ENCODE measurements at regions not wholly inside any gene's neighbourhood (a gene's known extent, or its start where the extent isn't known, plus 50 kb on each side); places are given as distances from the start of the nearest gene placed in this dataset.
"Not testable (repeated sequence)": the region's sequence is repeated elsewhere in the genome, so short reads cannot be mapped to it uniquely, and the experiment has no call there.

GRCh38 chr11:14573539-14574057 is 53.4 kb upstream of the PSMA1 start:
- H3K27me3 ChIP-seq; intact Hi-C loops (cut with DNase I); DNase-seq; H3K4me1 ChIP-seq; ATAC-seq; H3K9me3 ChIP-seq; H3K36me3 ChIP-seq; H3K27ac ChIP-seq; H3K4me3 ChIP-seq: not testable (repeated sequence)

GRCh38 chr11:14577292-14577691 is 57.1 kb upstream of the PSMA1 start:
- TF ChIP-seq CTCF (IDR thresholded peaks at IDR 0.05), result no peak
- Histone ChIP-seq H3K36me3 (no peaks in the 10 kb centered on the region), H3K9me3 (no peaks in the 10 kb centered on the region), H3K4me3 (no peak overlapping the region), H3K27ac (no peak overlapping the region), H3K4me1 (peaks cover 12% of the 10 kb centered on the region), H3K27me3 (no peaks in the 10 kb centered on the region)
- no peak for ATAC-seq
- no peak for DNase-seq
- intact Hi-C loops (cut with DNase I), result no loop called here

- Histone ChIP-seq H3K4me3 (no peak overlapping the region), H3K27me3 (no peaks in the 10 kb centered on the region), H3K36me3 (no peaks in the 10 kb centered on the region), H3K9me3 (no peaks in the 10 kb centered on the region), H3K27ac (no peak overlapping the region), H3K4me1 (peaks cover 12% of the 10 kb centered on the region)
- DNase-seq, result no peak
- intact Hi-C loops (cut with DNase I), result no loop called here
- peak; percentile 12 for ATAC-seq
- TF ChIP-seq CTCF (IDR thresholded peaks at IDR 0.05), result no peak
Observed at GRCh38 chr11:14577835-14578529, 57.8 kb upstream of the PSMA1 start.

- no peak overlapping the region for H3K4me3 ChIP-seq
- DNase-seq (no peak), ATAC-seq (peak; percentile 94)
- no peaks in the 10 kb centered on the region for H3K9me3 ChIP-seq
- intact Hi-C loops (cut with DNase I), result no loop called here
- no peaks in the 10 kb centered on the region for H3K27me3 ChIP-seq
- peak overlapping the region; percentile 52 for H3K27ac ChIP-seq
- H3K36me3 ChIP-seq, result no peaks in the 10 kb centered on the region
- TF ChIP-seq CTCF (IDR thresholded peaks at IDR 0.05), result no peak
- H3K4me1 ChIP-seq, result peaks cover 12% of the 10 kb centered on the region
Observed at GRCh38 chr11:14578541-14578956, 58.4 kb upstream of the PSMA1 start.

GRCh38 chr11:14579646-14580045 is 59.5 kb upstream of the PSMA1 start:
- no peaks in the 10 kb centered on the region for H3K27me3 ChIP-seq
- H3K4me3 ChIP-seq, result no peak overlapping the region
- ATAC-seq (no peak), DNase-seq (no peak)
- H3K4me1 ChIP-seq, result peaks cover 12% of the 10 kb centered on the region
- H3K9me3 ChIP-seq, result no peaks in the 10 kb centered on the region
- intact Hi-C loops (cut with DNase I), result no loop called here
- H3K36me3 ChIP-seq, result no peaks in the 10 kb centered on the region
- no peak overlapping the region for H3K27ac ChIP-seq
- no peak for TF ChIP-seq CTCF (IDR thresholded peaks at IDR 0.05)

- H3K27ac ChIP-seq, result no peak overlapping the region
Observed at GRCh38 chr11:14582793-14583192, 60.8 kb upstream of the PDE3B start.

More at GRCh38 chr11:14582793-14583192, 60.8 kb upstream of the PDE3B start:
- Histone ChIP-seq H3K36me3 (no peaks in the 10 kb centered on the region), H3K4me1 (peaks cover 12% of the 10 kb centered on the region), H3K27me3 (no peaks in the 10 kb centered on the region), H3K9me3 (no peaks in the 10 kb centered on the region), H3K4me3 (no peak overlapping the region)
- ATAC-seq (no peak), DNase-seq (no peak)
- TF ChIP-seq CTCF (IDR thresholded peaks at IDR 0.05), result no peak
- intact Hi-C loops (cut with DNase I), result no loop called here
